Activated T-cell treated with anti-CD3 and anti-CD28 coated beads for 4 hours (primary cell): ENCODE measurements at regions not wholly inside any gene's neighbourhood (a gene's known extent, or its start where the extent isn't known, plus 50 kb on each side); places are given as distances from the start of the nearest gene placed in this dataset.

ENCODE experiments used
- DNase-seq: peaks from one replicate; pipeline ENCODE4 v3.0.0-alpha.2; 2020

- no peak for DNase-seq
Measured at GRCh38 chr9:120210274-120210673, 369.7 kb downstream of the CDK5RAP2 start.

GRCh38 chr9:120202856-120203654 lies 376.9 kb downstream of the CDK5RAP2 start:
- no peak for DNase-seq

DNA sequence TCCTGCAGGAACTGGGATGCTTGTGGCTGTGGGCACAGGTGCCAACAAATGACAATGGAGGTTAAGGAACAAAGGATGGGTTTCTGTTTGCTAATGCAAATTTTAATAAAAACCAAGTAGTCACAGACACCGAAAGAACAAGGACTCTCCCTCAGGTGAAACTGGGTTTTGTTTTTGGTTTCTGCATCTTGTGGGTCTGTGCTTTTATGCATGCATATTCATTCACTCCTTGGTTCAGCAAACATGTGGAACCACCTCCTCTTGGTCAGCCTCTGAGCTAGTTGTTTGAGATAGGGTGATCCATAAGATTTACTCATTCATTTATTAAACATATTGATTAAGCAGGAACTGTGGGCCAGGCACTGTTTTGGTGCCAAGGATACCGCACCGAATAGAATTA lies 381.9 kb downstream of the CDK5RAP2 start:
- no peak for DNase-seq

DNA sequence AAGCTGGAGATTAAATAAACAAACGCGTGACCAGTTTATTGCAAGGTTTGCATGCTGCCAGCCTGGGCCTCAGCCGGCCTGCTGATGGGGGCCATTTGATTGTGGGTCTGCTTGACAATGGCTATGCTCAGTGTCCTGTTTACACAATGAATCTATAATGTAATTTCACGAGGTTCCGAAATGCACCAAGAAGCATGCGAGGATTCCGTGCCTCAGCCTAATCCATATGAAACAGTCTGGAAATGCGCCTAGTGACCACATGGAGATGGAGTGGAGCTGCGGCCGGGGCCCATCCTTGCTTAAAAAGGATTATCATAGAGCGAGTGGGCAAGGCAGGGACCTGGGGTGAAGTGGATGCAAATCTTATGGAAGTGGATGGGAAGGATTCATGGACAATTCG lies 382.4 kb downstream of the CDK5RAP2 start:
- DNase-seq, result no peak

GRCh38 chr9:120191141-120191540 lies 388.8 kb downstream of the CDK5RAP2 start:
- DNase-seq, result no peak

- DNase-seq, result no peak
Measured at GRCh38 chr9:120187758-120188157, 392.2 kb downstream of the CDK5RAP2 start.

DNA sequence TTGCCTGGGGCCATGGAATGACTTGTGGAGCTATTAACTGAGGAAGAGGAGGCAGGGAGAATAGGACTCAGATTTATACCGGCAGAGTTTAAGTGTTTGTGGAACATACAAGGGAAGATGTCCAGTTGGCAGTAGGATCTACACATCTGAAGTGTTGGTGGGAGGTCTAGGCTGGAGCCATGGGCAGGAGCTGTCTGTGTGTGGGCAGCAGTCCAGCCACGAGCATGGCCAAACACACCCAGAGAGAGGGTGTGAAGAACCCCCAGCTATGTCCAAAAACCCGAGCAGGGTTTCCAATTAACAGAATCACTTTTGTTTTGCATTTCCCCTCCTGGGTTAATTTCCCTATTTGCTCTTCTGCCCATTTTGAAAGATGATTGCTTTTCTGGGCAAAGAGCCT lies 393.7 kb downstream of the CDK5RAP2 start:
- DNase-seq, result no peak

DNA sequence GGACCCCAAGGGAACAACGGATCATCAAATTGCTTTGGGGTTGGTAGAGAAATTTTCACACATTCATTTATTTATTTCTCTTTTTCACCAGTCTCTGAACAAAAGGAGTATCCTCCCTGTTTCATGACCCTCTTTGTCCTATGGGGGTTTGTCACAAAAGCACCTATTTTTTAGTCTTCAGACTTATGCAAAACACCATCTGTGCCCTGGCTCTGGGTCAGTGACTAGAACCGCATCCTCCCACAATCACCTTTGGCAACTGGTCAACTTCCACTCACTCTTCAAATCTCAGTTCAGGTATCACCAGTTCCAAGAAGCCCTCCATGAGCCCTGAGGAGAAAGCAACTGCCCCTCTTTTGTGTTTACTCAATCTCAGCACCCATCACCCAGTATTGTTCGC lies 395.7 kb downstream of the CDK5RAP2 start:
- no peak for DNase-seq

DNA sequence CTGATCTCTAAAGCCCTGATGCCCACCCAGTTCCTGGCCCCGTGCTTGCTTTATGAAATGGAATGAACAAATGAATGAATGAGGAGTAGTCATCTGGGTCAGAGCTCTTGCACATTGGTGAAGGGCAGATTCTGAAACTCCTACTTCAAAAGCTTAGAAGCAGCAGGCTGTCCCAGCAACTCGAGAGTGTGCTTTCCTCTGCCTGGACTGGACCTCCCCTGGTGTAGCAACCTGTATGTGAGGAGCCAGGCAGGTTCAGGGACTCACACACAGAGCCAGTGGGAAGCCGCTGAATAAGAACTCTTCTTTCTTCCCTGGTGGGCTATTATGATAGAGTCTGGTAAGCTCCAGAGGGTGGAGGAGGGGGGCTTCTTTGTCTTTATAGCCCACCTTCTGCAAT lies 396.4 kb downstream of the CDK5RAP2 start:
- no peak for DNase-seq

DNA sequence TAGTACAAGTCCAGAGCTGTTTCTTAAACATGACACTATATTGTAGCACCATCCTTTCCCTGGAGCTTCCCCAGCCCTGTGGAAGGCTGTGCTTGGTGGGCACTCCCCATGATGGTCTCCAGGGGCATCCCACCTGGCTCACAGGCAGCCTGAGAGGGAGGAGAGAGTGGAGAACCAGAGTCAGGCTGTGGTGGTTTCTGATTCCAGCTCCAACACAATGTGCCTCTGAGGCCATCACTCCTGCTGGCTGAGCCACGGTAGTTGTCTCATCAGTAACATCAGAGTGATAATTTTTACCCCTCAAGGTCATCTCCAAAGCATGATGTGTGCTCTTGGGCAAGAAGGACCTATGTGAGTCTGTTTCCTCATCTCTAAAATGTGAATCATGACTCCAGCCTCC lies 398.0 kb downstream of the CDK5RAP2 start:
- DNase-seq, result no peak

DNA sequence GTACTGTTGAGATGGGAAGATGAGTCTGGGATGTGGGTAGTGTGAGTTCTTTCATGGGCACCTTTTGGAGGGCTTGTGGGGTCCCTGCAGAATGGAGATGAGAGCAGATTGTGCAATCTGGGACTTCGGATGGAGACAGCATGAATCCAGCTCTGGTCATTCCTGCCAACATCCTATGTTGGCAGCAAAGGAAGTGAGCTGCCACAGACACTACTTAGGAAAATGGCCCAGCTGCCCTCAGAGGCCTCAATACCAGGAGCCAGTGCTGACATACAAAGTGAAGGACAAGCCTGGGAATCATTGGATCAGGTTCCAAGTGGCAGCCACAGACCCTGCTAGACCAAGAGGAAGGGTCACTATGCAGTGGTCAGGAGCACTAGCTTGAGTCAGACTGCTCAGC lies 402.8 kb downstream of the CDK5RAP2 start:
- DNase-seq, result no peak

- no peak for DNase-seq
Measured at GRCh38 chr9:120175031-120175430, 404.9 kb downstream of the CDK5RAP2 start.

GRCh38 chr9:120161776-120162175 lies 418.2 kb downstream of the CDK5RAP2 start:
- DNase-seq, result no peak

GRCh38 chr9:120158221-120158620 lies 421.7 kb downstream of the CDK5RAP2 start:
- DNase-seq, result no peak

GRCh38 chr9:120156376-120156775 lies 423.6 kb downstream of the CDK5RAP2 start:
- no peak for DNase-seq

DNA sequence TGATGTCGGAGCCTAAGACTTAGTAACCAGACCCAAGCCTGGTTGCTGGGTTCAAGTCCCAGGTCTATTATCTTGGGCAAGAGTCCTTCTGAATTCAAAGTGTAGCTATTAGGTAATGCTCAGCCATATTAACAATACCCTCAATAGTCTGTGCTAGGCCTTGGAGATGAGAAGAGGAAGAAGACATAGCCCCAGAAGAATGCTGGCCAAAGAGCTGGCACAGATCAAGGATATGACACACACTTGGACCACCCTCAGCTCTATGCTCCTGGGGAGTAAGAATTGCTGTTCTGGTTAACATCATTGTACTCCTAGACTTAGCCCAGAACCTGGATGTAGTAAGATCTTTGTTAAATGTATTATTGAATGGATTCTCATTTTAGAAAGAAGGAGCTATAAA lies 426.7 kb downstream of the CDK5RAP2 start:
- no peak for DNase-seq

- DNase-seq, result no peak
Measured at GRCh38 chr9:120152295-120152694, 427.7 kb downstream of the CDK5RAP2 start.

GRCh38 chr9:120151806-120152205 lies 428.2 kb downstream of the CDK5RAP2 start:
- no peak for DNase-seq

GRCh38 chr9:120151149-120151548 lies 428.8 kb downstream of the CDK5RAP2 start:
- DNase-seq, result no peak

DNA sequence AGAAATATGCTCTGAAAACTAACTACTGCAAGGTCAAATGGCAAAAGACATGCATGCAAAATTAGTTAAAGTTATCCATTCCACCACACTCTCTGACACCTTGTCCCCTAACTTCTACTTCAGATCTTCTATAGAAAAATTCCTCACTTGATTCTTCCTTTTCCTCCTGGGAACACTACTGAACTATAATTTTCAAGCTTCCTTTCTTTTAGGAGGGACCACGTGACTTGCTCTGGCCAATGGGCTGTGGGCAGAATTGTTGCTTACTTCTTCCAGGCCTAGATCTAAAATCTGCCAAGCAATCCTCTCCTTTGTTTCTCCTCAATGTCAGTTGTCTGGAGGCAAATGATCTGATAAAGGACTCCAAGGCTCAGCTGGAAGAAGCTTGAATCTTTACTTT lies 441.0 kb downstream of the CDK5RAP2 start:
- no peak for DNase-seq

DNA sequence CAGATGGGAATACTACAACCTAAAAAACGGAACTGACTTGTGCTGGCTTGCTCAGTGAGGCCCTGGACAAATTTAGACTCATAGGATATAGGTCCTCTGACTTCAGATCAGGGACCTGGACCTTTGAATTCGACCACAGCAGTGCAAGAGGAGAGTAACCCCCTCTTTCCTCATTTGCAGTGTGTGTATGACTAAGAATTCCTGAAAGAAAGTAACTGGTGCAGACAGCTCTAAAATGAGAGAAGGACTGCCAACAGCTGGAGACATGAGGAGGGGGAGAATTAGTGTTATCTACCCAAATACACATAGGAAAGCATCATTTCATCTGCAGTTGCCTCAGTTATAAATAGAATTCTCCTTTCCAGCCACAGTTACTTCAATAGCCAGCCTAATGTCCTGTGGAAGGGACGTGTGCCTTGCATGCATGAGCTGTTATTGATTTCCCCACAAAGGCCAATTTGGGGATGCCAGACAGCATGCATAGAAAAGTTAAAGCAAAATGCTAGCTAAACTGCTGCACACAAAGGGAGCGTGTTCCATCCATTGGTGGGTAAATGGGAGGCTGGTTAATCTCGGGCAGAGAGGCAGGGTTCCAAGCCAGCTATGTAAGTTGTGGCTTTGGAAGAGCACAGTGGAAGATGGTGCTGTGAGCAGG lies 442.7 kb downstream of the CDK5RAP2 start:
- DNase-seq, result no peak

- DNase-seq, result no peak
Measured at GRCh38 chr9:120136696-120137095, 443.3 kb downstream of the CDK5RAP2 start.

DNA sequence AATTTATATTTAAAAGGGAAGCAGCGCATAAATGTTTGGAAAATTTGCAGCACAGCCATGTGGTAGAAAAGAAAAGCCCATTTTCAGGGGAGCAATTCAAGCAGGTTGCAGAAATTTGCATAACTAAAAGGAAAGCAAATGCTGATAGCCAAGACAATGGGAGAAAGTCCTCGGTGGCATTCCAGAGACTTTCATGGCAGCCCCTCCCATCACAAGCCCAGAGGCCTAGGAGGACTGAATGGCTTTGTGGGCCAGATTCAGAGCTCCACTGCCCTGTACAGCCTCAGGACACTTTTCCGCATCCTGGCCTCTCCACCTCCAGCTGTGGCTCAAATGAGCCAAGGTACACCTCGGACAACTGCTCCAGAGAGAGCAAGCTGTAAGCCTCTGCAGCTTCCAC lies 462.9 kb downstream of the CDK5RAP2 start:
- no peak for DNase-seq

DNA sequence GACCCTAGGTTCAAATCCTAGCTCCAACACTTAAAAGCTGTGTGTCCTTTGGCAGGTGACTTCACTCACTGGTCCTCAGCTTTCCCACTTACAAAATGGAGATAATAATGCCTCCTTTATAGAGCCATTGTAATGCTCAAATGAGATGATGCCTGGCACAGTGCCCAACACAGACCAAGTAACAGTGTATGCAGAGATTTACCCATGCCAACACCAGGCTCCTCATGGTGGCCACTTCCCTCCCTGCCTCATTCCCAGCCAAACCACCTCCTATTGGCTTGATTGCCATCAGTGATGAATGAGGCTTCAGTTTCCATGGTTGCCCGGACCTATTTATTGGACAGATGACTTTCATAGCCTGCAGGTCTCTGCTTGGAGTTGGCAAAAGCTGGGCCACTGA lies 469.4 kb downstream of the CDK5RAP2 start:
- DNase-seq, result no peak

- DNase-seq, result no peak
Measured at GRCh38 chr9:120109242-120109641, 470.7 kb downstream of the CDK5RAP2 start.
